ENCODE measurements at regions not wholly inside any gene's neighbourhood (a gene's known extent, or its start where the extent isn't known, plus 50 kb on each side); places are given as distances from the start of the nearest gene placed in this dataset.
"Not testable (repeated sequence)": the region's sequence is repeated elsewhere in the genome, so short reads cannot be mapped to it uniquely, and the experiment has no call there.

- DNase-seq (ENCODE audit: low read depth), result no peak
Measured at GRCh38 chr10:42988069-42988468, 88.8 kb upstream of the RET start.

- no peak for DNase-seq (ENCODE audit: low read depth)
Measured at GRCh38 chr10:42988517-42989395, 88.1 kb upstream of the RET start.

- DNase-seq (ENCODE audit: low read depth), result no peak
Measured at GRCh38 chr10:42989481-42989921, 87.4 kb upstream of the RET start.

- DNase-seq (ENCODE audit: low read depth), result no peak
Measured at GRCh38 chr10:42990016-42990720, 86.7 kb upstream of the RET start.

- no peak for DNase-seq (ENCODE audit: low read depth)
Measured at GRCh38 chr10:42990721-42991441, 86.0 kb upstream of the RET start.

GRCh38 chr10:42991442-42992098 is 85.3 kb upstream of the RET start:
- no peak for DNase-seq (ENCODE audit: low read depth)

GRCh38 chr10:42992156-42992956 is 84.5 kb upstream of the RET start:
- DNase-seq (ENCODE audit: low read depth), result no peak

GRCh38 chr10:42992957-42993390 is 83.9 kb upstream of the RET start:
- DNase-seq (ENCODE audit: low read depth), result no peak

- not testable (repeated sequence) for DNase-seq (ENCODE audit: low read depth)
Measured at GRCh38 chr10:42994909-42995308, 82.0 kb upstream of the RET start.

- no peak for DNase-seq (ENCODE audit: low read depth)
Measured at GRCh38 chr10:42995537-42995936, 81.3 kb upstream of the RET start.

GRCh38 chr10:42996588-42996987 is 80.3 kb upstream of the RET start:
- DNase-seq (ENCODE audit: low read depth), result no peak

- no peak for DNase-seq (ENCODE audit: low read depth)
Measured at GRCh38 chr10:42997151-42997848, 79.6 kb upstream of the RET start.

GRCh38 chr10:42997849-42998165 is 79.1 kb upstream of the RET start:
- no peak for DNase-seq (ENCODE audit: low read depth)

- DNase-seq (ENCODE audit: low read depth), result no peak
Measured at GRCh38 chr10:42998481-42999384, 78.1 kb upstream of the RET start.

- DNase-seq (ENCODE audit: low read depth), result no peak
Measured at GRCh38 chr10:42999385-43000020, 77.4 kb upstream of the RET start.

GRCh38 chr10:43000021-43000411 is 76.9 kb upstream of the RET start:
- no peak for DNase-seq (ENCODE audit: low read depth)

- no peak for DNase-seq (ENCODE audit: low read depth)
Measured at GRCh38 chr10:43000651-43001426, 76.0 kb upstream of the RET start.

GRCh38 chr10:43001427-43001795 is 75.5 kb upstream of the RET start:
- no peak for DNase-seq (ENCODE audit: low read depth)

Data from activated T-cell treated with anti-CD3 and anti-CD28 coated beads for 1 hour (primary cell).